Stimulated activated CD8-positive, alpha-beta memory T cell treated with anti-CD3 and anti-CD28 coated beads, Interleukin-12 subunit alpha, Interleukin-12 subunit beta, amount 100 ng/mL, for 24 hours (primary cell): ENCODE measurements at regions not wholly inside any gene's neighbourhood (a gene's known extent, or its start where the extent isn't known, plus 50 kb on each side); places are given as distances from the start of the nearest gene placed in this dataset.
"Not testable (repeated sequence)": the region's sequence is repeated elsewhere in the genome, so short reads cannot be mapped to it uniquely, and the experiment has no call there.

Source experiments
- DNase-seq: peaks from one replicate; pipeline ENCODE4 v3.0.0-alpha.2; 2020; ENCODE audit errors: extremely low read depth

DNA sequence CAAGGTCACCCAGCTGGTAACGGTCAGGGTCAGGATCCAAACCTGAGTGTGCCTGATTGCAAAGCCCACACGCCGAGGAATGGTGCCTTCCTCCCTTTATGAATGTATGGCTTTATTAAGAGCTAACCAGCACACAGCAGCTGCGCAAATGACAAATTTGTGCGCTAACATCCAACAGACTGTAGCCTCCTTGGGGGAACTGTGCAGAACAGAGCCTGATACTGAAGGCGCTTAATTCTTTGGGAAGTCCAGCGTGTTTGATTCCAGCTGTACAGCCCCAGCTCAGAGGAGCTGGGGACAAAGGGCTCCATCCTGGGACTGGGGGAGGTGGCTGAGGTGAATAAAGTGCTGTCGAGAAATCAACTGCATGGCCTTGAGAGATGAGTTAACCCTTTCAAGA, 75.7 kb upstream of the JARID2 start:
- DNase-seq, result no peak

GRCh38 chr6:15171026-15171425, 74.8 kb upstream of the JARID2 start:
- DNase-seq, result no peak

DNA sequence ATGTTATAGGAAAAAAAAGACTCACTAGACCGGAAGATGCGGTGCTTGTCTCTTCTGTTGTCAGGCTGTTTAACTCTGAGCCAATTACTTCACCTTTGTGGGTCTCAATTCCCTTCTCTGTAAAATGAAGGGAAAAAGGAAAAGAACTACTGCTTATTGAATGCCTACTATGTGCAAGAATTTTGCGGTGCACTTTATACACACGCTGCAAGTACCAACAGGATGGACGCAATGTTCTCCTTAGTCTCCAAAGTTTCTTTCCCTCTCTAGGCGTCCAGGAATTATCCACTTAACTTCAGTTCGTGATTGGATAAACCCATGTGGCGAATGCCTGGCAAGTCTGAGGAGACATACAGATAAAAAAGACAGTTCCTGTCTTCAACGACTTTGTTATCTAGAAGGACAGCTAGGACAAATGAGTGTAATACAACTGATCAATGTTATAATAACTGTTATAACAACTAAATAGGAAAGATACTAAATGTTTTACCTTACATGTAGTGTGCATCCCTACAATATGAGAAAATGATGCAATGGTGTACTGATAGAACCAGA, 69.0 kb upstream of the JARID2 start:
- DNase-seq, result no peak

GRCh38 chr6:15183979-15184378, 61.9 kb upstream of the JARID2 start:
- DNase-seq, result no peak

- DNase-seq, result no peak
These were observed 61.4 kb upstream of the JARID2 start for GRCh38 chr6:15184441-15184861.

DNA sequence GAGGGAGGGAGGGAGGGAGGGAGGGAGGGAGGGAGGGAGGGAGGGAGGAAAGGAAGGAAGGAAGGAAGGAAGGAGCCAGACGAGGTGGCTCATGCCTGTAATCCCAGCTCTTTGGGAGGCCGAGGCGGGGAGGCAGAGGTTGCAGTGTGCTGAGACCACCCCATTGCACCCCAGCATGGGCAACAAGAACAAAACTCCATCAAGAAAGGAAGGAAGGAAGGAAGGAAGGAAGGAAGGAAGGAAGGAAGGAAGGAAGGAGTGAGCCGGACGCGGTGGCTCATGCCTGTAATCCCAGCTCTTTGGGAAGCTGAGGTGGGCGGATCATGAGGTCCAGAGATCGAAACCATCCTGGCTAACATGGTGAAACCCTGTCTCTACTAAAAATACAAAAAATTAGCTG, 60.8 kb upstream of the JARID2 start:
- DNase-seq, result not testable (repeated sequence)

DNA sequence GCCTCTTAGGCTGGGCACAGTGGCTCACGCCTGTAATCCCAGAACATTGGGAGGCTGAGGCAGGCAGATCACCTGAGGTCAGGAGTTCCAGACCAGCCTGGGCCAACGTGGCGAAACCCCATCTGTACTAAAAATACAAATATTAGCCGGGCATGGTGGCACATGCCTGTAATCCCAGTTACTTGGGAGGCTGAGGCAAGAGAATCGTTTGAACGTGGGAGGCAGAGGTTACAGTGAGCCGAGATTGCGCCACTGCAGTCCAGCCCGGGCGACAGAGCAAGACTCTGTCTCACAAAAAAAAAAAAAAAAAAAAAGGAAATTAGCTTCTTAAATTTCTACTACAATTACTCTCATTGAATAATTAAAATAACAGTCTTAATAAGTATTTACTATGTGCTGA, 52.4 kb upstream of the JARID2 start:
- not testable (repeated sequence) for DNase-seq

GRCh38 chr6:15194453-15194852, 51.4 kb upstream of the JARID2 start:
- DNase-seq, result no peak
